Pons (tissue), 1 donor: ENCODE measurements at regions not wholly inside any gene's neighbourhood (a gene's known extent, or its start where the extent isn't known, plus 50 kb on each side); places are given as distances from the start of the nearest gene placed in this dataset.
A peak's percentile ranks its signal among the peaks of the same experiment; 100 is the strongest.

ENCODE experiments used
- DNase-seq: peaks from one replicate; pipeline ENCODE4 v3.0.0-alpha.2; 2016; ENCODE audit warnings: low spot score

DNA sequence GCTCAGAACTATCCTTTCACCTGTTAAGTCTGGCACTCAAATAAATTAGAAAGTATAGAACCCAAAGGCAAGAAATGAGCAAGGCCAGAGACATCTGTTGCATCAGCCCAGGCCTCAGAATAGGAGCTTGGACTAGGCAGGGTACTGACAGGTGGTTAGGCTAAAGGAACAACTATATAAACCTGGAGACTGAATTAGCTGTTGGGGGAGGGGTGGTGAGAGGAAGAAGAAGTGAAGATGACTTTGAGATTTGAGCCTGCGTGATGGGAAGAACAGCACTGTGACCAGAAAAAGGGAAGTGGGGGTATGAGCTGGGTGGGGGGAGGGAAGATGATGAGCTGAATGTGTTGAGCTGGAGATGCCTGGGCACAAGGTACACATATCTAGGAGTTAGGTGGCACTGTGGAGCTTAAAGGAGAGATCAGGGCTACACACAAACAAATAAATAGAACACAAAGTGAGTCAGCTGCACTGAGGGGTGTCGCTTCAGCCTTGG lies 244.7 kb downstream of the PTEN start:
- DNase-seq = peak; percentile 63

DNA sequence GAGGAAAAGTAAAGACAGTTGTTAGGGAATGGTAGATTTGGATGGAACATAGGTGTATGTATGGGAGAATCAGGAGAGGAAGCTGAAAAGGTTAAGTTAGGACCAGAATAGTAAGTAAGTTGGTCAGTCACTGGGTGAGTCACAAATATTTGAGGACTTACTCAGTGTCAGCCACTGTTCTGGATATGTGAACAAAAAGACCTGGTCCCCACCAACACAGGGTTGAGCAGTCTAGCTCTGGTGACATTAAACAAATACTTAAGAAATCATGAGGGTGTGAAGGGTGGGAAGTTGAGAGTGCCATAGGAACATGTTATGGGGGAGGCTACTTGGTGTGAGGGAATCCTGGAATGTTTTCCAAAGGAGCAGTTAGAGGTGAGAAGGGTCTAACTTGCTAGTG lies 246.9 kb downstream of the PTEN start:
- DNase-seq = no peak

- no peak for DNase-seq
Observed at GRCh38 chr10:88110822-88111221, 247.4 kb downstream of the PTEN start.

GRCh38 chr10:88111294-88111693 lies 247.9 kb downstream of the PTEN start:
- DNase-seq = no peak

GRCh38 chr10:88113232-88113631 lies 249.8 kb downstream of the PTEN start:
- no peak for DNase-seq

DNA sequence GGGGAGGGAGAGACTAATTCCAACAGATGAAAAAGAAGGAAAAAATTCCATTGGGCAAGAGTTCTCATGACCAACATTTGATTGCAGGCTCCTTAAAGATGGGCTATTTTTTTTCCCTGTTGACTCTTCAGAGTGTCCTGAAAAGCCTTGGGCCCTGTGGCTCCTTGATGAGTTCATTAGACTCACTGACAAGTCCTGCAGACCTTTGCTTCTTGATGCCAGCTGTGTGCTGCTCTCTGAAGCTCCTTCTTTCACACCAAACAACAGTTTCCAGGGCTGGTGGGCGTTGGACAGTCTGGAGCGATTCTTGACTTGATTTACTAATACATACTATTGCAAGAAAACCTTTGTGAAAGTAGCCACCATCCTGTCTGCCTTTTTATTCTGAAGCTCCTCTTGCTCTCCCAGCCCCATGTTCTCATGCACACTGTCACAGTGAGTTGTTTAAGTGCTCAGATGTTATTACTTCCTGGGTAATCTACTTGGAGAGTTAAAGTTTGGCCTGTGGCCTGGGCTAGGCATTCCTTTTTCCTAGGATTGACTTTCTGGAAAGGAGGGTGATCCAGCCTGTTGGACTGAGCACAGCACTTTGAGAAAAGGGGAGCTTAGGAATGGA lies 250.3 kb downstream of the PTEN start:
- DNase-seq = no peak

DNA sequence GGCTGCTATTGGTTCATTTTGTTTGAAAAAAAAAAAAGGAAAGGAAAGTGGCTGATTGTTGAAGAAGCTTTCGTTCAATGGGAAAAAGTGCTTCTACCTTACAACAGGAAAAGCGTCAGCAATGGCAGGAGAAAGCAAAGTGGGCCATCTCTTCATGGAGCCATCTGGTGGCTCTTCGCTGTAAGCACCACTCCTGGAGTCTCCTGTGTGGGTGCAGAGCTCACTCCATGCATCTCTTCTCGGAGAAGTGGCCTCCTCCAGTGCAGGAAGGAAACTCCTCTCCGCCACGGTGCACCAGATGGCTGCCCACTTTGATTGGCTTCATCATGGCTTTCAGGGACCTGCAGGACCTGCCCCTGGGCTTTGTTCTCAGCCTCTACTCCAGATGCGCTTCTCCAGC lies 250.9 kb downstream of the PTEN start:
- DNase-seq = peak; percentile 30

DNA sequence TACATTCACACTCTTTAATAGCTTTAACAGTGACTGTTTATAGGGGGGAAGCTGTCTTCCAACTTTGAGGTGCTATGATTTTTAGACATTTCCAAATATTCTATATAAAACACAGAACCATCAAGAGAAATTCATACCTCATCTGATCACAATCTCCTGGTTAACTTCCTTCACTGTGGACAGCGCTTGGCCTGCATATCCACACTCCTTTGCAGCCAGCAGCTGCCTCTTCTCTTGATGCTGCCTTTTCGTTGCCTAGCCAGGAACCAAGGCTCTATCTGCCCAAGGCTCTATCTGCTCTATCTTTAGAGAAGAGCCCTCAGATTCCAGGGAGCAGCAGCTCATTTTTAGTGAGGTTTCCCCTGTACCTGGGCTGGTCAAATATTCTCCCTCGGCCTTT lies 252.0 kb downstream of the PTEN start:
- no peak for DNase-seq

- no peak for DNase-seq
Observed at GRCh38 chr10:88115968-88116367, 252.5 kb downstream of the PTEN start.

DNA sequence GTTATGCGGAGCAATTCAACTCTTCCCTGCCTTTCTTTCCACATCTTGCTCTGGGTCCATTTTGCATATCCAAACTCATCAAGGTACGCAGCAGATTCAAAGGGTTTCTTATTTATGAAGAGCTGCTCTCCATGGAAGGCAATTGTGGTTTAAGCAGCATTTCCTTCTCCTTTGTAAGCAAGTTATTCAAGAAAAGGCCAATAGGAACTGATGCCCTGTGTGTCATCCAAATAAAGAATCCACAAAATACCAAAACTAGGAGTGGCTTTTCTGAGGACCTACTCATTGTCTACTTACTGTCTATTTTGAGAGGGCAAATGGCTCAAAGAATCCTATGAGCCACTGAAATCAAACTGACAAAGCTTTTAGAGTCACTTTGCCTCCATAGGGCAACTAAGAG lies 253.1 kb downstream of the PTEN start:
- DNase-seq = peak; percentile 27

DNA sequence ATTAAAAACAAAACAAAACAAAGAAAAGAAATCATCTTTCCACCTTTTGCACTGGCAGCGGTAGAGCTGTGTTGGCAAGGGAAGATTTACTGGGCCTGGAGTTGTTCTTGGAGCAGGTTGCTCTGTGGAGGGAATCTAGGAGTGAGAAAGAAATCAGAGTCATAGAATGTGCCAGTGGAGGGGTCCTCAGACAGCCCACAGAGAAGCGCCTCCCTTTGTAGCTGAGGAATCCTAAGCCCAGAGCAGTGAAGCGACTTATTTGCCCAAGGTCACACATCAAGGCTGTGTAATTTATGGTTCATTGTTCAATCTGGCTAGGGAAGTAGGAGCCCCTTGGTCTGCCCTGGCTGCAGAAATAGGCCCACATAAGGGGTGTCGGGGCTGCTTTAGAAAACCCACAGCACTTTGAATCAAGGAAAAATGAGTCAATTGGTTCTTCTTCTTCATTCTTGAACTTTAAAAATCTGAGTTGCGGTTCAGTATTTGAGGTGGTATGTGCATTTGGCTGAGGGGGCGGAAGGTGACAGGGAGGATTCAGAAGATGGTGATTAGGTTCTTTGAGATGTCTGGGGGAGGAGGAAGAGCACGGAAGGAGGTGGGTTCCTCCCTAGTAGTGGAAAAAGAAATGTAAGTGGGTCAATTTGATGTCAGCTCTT lies 253.7 kb downstream of the PTEN start:
- DNase-seq = no peak

GRCh38 chr10:88117869-88118632 lies 254.6 kb downstream of the PTEN start:
- no peak for DNase-seq

- no peak for DNase-seq
Observed at GRCh38 chr10:88118729-88119128, 255.3 kb downstream of the PTEN start.

GRCh38 chr10:88119160-88119559 lies 255.7 kb downstream of the PTEN start:
- DNase-seq = no peak

GRCh38 chr10:88120075-88120474 lies 256.6 kb downstream of the PTEN start:
- DNase-seq = no peak

DNA sequence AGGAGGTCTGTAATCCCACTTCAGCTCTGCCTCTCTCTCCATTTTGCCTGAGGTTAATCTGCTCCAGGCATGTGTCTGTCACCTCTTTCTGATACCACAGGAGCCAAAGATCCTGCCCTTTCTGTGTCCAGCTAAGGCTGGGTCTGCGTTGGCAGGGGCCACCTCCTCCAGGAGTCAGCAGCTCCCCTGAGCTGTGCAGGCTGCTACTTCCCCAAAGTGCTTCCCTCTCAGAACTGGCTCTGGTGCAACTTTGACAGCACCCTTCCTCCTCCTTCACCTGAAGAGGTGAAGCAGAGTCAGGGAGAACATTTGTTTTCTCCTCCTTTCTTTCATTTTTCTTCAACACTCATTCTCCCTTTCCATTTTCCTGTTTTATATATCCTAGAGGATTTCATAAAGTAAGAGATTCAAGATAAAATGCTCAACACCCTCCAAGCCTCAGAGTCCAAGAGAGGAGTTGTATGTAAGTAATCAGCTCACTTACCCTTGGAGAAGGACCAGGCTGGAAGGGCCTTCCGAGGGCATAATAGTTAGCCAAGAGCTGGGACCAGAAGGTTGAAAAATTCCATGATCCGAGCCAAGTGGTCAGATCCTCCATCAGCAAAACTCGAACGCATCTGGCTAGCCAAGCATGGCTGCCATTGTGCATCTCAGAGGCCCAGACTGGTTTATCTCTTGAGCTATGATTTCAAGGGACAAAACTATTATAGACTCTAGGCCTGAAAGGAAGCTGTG lies 257.3 kb downstream of the PTEN start:
- DNase-seq = no peak

GRCh38 chr10:88121361-88121760 lies 257.9 kb downstream of the PTEN start:
- no peak for DNase-seq

DNA sequence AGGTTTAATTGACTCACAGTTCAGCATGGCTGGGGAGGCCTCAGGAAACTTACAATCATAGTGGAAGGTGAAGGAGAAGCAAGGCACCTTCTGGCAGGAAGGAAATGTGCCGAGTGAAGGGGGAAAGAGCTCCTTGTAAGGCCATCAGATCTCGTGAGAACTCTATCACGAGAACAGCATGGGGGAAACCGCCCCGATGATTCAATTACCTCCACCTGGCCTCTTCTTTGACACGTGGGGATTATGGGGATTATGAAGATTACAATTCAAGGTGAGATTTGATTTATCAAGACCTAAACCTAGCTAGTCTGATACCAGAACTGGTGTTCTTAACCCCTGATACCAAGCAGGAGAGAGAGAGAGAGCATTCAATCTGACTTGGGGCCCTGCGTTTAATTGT lies 258.7 kb downstream of the PTEN start:
- no peak for DNase-seq

DNA sequence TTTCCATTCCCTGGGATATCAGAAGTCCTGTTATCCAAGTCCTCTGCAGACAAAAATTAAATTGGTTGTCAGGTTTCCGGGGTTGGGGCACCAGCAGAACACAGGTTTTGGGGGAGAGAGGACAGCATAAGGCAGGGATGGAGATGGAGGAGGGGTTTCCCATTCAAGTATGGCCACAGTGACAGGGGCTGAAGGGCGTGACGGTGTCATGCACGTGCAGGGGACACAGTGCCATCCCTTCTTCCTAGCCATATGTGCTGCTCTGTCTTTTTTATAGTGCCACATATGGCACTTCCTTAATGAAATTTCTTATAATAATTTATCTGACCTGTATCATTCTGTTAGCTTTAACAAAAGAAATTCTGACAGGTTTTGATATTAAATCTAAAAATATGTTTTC lies 259.2 kb downstream of the PTEN start:
- DNase-seq = no peak

- no peak for DNase-seq
Observed at GRCh38 chr10:88125766-88126165, 262.3 kb downstream of the PTEN start.

GRCh38 chr10:88126699-88127098 lies 263.3 kb downstream of the PTEN start:
- no peak for DNase-seq

GRCh38 chr10:88127269-88127668 lies 263.8 kb downstream of the PTEN start:
- DNase-seq = no peak

- no peak for DNase-seq
Observed at GRCh38 chr10:88127766-88128165, 264.3 kb downstream of the PTEN start.
